GM19467 (cell line): ENCODE measurements at regions not wholly inside any gene's neighbourhood (a gene's known extent, or its start where the extent isn't known, plus 50 kb on each side); places are given as distances from the start of the nearest gene placed in this dataset.
"Not testable (repeated sequence)": the region's sequence is repeated elsewhere in the genome, so short reads cannot be mapped to it uniquely, and the experiment has no call there.

Experiments
- ATAC-seq: cut with Tn5 transposase; IDR thresholded peaks from one replicate; pipeline ENCODE4 v1.9.1; 2021; ENCODE audit warnings: mild to moderate bottlenecking, moderate library complexity; ENCODE audit not compliant: unreplicated experiment

GRCh38 chr3:84666468-84666867 is 292.3 kb upstream of the CADM2 start:
- no peak for ATAC-seq

- no peak for ATAC-seq
Observed at GRCh38 chr3:84679211-84679610, 279.6 kb upstream of the CADM2 start.

- ATAC-seq, result no peak
Observed at GRCh38 chr3:84680700-84681099, 278.1 kb upstream of the CADM2 start.

GRCh38 chr3:84683493-84683892 is 275.3 kb upstream of the CADM2 start:
- ATAC-seq, result no peak

GRCh38 chr3:84685467-84685866 is 273.3 kb upstream of the CADM2 start:
- ATAC-seq, result no peak

- ATAC-seq, result no peak
Observed at GRCh38 chr3:84692261-84692660, 266.5 kb upstream of the CADM2 start.

GRCh38 chr3:84710288-84710687 is 248.5 kb upstream of the CADM2 start:
- not testable (repeated sequence) for ATAC-seq

GRCh38 chr3:84717894-84718293 is 240.9 kb upstream of the CADM2 start:
- ATAC-seq, result no peak

- no peak for ATAC-seq
Observed at GRCh38 chr3:84724877-84725276, 233.9 kb upstream of the CADM2 start.

- no peak for ATAC-seq
Observed at GRCh38 chr3:84727616-84728015, 231.2 kb upstream of the CADM2 start.

- not testable (repeated sequence) for ATAC-seq
Observed at GRCh38 chr3:84734731-84735130, 224.1 kb upstream of the CADM2 start.

GRCh38 chr3:84738086-84738485 is 220.7 kb upstream of the CADM2 start:
- no peak for ATAC-seq

GRCh38 chr3:84742915-84743425 is 215.8 kb upstream of the CADM2 start:
- ATAC-seq, result no peak

GRCh38 chr3:84744130-84744529 is 214.7 kb upstream of the CADM2 start:
- no peak for ATAC-seq

GRCh38 chr3:84755860-84756259 is 202.9 kb upstream of the CADM2 start:
- ATAC-seq, result no peak

GRCh38 chr3:84759361-84759760 is 199.4 kb upstream of the CADM2 start:
- ATAC-seq, result no peak

- no peak for ATAC-seq
Observed at GRCh38 chr3:84772841-84773240, 185.9 kb upstream of the CADM2 start.

- no peak for ATAC-seq
Observed at GRCh38 chr3:84783281-84783680, 175.5 kb upstream of the CADM2 start.

GRCh38 chr3:84789961-84790360 is 168.8 kb upstream of the CADM2 start:
- no peak for ATAC-seq

GRCh38 chr3:84806958-84807357 is 151.8 kb upstream of the CADM2 start:
- no peak for ATAC-seq

GRCh38 chr3:84820126-84820525 is 138.7 kb upstream of the CADM2 start:
- no peak for ATAC-seq

- ATAC-seq, result no peak
Observed at GRCh38 chr3:84820906-84821305, 137.9 kb upstream of the CADM2 start.

- ATAC-seq, result no peak
Observed at GRCh38 chr3:84825817-84826216, 133.0 kb upstream of the CADM2 start.

GRCh38 chr3:84830476-84830875 is 128.3 kb upstream of the CADM2 start:
- ATAC-seq, result no peak
